Stimulated activated CD4-positive, alpha-beta T cell treated with anti-CD3 and anti-CD28 coated beads, Interleukin-1b, Interleukin-23, amount 100 ng/mL, for 24 hours (primary cell): ENCODE measurements at regions not wholly inside any gene's neighbourhood (a gene's known extent, or its start where the extent isn't known, plus 50 kb on each side); places are given as distances from the start of the nearest gene placed in this dataset.
A peak's percentile ranks its signal among the peaks of the same experiment; 100 is the strongest.

Experiments used
- DNase-seq, 4 experiments: peaks; one replicate each; pipeline ENCODE4 v3.0.0-alpha.2; 2020; ENCODE audit warnings: low read depth in 4 of 4, low spot score in 1 of 4

DNA sequence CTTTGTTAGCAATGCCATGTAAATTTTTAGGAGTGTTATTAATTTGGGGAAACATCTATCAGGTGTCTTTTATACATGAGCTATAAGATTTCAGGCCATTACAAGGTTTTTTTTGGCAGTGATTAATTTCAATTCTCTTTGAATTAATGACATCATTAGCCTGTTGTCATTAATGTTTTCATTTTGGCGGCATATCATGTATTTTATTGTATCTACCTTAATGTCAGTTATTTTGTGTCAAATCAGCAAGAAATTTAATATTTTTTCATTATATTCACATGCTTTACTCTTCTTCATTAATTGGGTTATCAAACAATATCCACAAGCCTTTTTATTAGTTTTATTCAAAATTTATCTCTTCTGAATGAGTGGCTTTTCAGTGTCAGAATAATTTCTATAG lies 153.0 kb upstream of the CAND1 start:
- no peak for DNase-seq

DNA sequence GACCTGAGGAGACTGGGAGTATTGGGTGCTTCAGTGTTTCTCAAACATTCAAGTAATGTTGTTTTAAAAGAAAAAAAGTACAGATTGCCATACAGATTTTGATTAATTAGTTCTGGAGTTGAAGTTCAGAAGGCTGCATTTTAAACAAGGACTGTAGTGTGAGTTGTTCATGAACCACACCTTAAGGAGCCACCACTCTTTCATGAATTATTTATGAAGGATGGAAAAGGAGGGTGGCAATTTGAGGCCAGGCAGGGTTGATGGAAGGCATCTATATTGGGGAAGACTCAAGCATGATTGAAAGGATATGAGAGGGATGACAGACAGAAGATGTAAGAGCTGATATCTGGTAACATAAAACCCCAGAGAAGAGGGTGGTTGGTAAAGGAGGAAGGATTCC lies 146.6 kb upstream of the CAND1 start:
- DNase-seq = no peak

DNA sequence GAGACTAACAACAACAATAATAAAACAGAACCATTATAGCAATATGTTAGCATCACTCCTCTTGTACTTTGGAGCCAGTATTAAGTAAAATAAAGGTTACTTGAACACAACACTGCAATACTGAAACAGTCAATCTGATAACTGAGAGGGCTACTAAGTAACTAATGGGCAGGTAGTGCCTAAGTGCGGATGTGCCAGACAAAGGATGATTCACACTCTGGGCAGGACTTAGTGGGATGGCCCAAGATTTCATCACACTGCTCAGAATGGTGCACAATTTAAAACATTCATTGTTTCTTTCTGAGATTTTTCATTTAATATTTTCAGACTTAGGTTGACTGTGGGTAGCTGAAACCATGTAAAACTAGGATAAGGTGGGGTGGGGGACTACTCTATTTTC lies 131.9 kb upstream of the CAND1 start:
- DNase-seq = no peak

DNA sequence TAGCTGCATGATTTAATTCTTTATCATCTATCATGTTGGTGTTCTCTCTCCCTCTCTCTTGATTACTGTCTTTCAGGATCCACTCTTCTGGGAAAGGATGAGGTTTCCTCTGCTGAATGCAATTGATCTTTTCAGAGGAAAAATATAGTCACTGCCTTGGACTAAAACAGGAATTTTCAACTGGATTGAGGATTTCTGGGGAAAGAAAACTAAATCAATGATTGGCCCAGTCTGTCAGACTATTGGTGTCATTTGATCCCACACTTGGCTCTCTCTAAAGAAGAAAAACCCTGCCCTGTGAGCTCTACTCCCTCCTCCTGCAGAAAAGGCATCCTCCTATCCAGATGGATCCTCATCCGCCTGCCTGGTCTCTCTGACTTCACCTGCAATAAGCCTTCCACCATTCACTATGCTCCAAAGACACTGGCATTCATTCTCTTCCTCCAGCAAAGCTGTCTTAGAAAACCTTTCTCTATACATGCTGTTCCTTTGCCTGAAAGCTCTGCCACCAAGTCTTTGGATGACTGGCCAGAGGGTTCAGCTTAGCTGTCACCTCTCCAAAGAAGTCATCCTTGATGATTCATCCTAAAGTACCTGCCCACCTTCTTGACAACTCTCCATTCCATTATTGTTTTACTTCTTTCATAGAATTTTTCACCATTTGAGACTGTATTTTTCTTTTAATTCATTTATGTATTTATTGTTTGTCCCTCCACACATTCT lies 127.7 kb upstream of the CAND1 start:
- no peak for DNase-seq

DNA sequence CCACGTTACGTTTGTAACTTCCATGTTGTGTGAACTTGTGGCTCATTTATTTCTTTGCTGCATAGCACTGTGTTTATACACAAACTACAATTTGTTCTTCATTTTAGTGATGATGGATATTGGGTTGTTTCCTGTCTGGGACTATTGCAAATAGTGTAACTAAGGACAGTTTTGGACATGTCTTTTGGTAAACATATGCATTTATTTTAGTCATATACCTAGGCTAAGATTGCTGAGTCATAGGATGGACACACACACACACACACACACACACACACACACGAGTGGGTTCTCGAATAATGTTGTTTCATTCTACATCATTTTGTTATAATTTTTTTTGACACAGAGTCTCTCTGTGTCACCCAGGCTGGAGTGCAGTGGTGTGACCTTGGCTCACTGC lies 123.5 kb upstream of the CAND1 start:
- no peak for DNase-seq

DNA sequence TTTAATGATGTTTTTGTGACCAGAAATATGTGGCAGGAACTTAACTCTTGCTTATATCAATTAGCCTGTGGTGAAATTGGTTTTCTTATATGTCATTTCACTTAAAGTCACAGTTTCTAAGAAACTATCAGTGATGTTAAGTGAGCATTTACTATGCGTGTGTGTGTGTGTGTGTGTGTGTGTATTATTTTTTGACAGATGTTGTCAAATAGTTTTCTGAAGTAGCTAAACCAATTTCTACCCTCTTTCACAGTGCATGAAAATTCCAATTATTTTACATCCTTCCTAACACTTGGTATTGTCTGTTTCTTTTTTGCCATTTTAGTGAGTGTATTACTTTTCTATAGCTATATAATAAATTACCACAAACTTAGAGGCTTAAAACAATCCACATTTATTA lies 122.1 kb upstream of the CAND1 start:
- no peak for DNase-seq

DNA sequence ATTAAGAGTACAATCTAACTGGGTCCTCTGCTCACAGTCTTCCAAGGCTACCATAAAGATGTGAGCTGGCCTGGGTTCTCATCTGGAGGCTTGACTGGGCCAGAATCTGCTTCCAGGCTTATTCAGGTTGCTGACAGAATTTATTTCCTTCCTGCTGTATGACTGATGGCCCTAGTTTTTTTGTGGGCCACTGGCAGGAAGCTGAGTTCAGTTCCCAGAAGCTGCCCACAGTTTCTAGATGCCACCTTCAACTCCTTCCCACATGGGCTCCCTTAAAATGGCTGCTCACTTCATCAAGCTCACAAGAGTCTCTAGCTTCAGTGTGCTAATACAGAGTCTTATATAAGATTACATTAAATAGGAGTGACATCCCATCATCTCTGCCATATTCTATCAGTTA lies 121.7 kb upstream of the CAND1 start:
- DNase-seq = no peak

DNA sequence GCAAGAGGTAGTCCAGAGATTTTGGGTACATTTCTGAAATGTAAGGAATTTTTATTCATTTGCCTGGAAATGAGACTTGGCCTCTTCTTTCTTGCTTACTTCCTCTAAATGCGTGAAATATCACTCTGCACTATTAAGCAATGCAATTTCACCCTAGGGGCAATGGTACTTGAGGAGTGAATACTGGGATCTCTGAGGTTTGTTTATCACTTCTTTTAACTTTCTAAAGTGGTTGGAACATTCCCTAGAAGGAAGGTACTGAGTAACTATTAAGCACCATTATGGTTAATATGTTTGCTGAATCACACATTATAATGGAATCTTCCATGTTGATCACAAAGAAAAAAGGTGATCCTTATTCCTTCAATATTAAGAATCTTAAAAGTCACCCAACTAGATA lies 120.9 kb upstream of the CAND1 start:
- DNase-seq = no peak

DNA sequence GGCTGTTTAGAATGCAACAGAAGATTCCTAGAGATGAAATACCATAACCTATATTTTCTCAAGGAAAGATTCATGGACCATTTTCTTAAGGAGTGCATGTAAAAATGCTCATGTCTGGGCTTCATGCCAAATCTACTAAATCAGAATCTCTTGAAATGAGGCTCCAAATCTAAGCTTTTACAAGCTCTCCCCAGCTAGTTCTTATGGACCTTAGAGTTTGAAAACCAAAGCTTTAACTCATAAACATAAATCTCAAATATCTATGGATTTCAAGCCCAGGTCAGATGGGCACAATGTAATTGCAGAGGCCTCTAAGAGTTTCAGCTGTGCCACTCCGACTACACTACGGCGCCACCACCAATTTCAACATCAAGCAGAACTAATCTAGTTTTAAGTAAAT lies 117.3 kb upstream of the CAND1 start:
- DNase-seq = no peak

DNA sequence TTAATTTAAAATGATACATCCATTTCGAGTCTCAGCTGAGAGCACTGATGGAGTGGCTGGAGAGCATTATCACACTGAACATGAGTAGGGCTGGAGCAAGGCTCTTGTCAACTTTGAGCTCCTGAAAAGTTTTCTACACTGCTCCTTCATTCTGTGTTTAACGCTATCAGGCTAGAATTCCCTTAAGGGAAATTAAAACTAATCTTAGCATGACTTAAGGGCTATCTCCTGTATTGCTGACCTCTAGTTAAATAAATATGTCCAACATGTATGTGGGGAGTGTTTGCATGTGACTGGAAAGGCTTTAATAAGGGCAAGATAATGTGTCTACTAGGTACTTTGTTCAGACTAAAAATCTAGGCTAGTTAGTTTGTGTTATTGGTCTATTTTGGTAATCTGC lies 116.7 kb upstream of the CAND1 start:
- no peak for DNase-seq

DNA sequence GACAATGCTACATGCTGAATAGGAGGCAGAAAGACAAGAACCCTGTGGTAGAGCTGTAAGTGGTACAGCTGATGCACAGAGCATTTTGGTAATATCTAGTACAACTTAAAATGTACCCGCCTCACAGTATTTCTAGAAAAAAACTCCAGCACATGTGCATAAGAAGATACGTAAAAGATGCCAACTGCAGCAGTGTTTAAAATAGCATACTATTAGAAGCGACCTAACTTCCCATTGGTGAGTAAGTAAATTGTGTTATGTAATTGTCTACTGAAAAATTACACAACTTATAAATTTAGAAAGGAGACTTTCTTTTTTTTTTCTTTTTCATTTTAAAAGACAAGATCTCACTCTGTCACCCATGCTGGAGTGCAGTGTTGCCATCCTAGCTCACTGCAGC lies 114.3 kb upstream of the CAND1 start:
- DNase-seq = no peak

DNA sequence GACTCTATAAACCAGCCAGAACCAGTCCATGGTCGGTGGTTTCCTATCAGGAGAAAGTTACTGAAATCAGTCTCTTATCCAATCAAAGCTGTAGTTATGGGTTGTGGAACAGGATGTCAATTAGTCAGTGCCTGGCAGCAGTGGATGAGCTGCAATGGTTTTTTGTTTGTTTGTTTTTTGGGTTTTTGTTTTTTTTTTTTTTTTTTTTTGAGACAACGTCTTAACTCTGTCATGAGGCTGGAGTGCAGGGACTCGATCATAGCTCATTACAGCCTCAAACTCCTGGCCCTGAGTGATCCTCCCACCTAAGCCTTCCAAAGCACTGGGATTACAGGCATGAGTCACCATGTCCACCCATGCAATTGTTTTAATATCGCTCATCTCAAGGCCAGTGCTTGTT lies 113.3 kb upstream of the CAND1 start:
- no peak for DNase-seq

DNA sequence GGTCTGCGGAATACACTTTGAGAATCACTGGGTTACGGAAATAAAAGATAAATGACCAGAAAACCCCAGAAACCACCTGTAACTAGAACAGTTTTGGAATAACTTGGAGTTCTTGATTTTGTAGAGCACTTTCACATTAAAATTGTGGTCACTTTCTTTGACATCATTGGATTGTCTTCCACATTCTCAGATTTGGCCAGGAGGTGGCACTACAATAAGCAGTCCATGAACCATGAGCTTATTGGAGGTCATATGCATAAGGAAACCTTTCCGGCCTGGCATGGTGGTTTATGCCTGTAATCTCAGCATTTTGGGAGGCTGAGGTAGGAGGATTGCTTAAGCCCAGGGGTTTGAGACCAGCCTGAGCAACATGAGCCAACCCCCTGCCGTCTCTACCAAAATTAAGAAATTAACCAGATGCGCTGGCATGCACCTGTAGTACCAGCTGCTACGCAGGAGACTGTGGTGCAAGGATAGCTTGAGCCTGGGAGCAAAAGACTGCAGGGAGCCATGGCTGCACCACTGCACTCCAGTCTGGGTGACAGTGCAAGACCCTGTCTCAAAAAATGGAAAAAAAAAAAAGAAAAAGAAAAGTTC lies 107.7 kb upstream of the CAND1 start:
- DNase-seq = peak in 3 of 4 experiments; percentile 4 to 26 (median 6)

DNA sequence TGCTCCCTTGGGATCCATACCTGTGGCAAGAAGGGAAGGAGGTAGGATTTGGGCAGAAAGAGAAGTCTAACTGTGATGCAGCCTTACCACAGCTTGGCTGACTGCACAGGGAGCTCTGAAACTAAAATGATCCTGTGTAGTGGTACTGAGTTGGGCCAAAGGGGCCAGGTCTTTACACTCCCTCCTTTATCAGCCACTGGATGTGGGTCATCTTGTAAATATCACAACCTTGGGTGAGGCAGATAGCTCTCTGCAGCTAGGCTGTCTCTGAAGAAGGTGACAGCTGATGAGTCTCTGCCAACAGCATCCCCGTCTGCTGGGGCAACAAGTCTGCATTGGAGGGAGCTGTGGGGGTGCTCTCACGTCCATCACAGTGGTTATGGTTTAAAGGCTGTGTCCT lies 95.9 kb upstream of the CAND1 start:
- no peak for DNase-seq

DNA sequence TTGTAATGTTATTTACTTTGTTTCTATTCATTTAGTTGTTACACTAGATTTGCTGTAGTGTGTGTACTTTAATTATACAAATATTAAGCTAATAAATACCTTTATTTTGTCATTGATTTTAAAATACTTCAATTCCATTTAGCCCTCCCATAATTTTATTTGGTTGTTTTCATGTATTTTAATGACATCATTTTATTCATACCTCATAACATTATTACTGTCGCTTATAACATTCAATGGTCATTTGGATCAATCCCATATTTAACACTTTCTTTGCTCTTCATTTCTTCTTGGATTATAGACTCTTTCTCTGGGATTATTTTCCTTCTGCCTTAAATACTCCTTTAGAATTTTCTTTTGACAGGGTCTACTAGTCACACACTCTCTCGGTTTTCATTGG lies 86.6 kb upstream of the CAND1 start:
- no peak for DNase-seq

DNA sequence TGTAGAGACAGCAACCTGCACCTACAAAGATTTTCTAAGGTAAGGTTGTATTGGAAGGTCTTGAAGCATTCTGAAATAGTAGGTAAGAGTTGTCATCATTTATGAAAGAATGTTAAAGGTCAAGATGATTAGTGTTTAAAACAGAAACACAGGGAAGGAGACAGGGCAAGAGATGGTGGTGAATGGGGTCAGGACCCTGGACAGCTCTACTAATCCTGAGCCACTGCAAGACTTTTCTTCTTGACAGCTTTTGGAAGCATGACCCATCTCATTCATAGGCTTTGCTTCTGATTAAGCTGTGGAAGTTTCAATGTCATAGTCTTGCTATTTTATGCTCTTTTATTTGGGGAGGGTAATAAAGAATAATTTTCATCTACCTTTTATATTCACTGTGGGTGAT lies 75.5 kb upstream of the CAND1 start:
- DNase-seq = peak in 1 of 4 experiments; percentile 6

DNA sequence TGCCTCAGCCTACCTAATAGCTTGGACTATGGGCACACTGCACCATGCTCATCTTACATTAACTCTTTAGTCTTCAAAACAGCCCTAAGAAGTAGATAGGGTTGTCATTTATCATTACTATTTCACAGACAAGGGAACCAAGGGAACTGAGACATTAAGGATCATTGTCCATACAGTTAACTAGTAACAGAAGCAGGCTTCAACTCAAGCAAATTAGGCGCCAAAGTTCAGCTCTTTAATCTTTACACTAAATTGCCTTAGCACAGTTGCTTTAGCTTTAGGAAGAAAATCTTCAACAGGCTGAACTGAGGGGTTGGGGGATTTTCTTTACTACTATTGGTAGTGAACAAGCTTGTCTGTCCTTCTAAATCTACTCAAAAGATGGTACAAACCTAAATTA lies 68.8 kb upstream of the CAND1 start:
- no peak for DNase-seq

DNA sequence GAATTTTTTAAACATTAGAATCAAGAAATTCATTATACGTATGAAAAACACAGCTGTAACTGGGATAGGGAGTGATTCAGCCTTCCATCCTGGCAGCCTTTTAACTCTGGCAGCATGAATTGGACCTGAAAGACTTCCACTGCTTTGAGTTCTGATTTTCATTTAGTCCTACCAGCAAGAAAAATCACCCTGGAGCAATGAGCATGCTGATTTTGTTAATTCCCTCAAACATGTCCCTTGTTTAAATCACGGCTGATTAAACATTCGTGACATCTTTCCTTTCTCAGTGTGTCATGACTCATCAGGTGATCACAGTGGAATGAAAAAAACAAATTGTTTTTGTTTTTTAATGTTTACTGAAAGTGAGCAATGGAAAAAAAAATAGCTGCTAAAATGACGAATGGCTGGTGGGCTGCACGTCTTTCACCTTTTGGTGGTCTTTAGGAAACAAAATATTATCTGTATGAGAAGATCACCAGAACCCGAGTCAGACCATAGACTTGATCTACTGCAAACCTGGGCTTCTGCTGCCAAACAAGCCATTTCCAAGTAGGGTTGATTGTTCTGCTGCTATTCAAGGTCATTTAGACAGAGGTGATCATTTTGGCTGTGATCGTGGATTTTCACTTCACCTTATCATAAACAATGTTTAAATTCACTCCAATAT lies 67.0 kb upstream of the CAND1 start:
- DNase-seq = no peak

DNA sequence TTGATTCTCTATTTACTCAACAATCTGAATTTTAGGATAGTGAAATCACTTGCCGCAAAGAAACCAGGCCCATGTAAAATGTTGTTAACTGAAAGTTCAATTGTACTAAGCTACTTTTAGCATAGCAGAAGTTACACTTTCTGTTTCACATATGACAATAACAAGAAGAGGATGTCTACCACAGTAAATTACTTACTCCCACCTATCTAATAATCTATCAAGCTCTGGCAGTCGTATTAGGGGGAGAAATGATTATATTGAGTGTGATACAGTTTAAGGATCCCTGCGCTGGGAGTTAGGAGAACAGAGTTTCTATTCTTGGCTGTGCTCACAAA lies 66.5 kb upstream of the CAND1 start:
- DNase-seq = no peak

DNA sequence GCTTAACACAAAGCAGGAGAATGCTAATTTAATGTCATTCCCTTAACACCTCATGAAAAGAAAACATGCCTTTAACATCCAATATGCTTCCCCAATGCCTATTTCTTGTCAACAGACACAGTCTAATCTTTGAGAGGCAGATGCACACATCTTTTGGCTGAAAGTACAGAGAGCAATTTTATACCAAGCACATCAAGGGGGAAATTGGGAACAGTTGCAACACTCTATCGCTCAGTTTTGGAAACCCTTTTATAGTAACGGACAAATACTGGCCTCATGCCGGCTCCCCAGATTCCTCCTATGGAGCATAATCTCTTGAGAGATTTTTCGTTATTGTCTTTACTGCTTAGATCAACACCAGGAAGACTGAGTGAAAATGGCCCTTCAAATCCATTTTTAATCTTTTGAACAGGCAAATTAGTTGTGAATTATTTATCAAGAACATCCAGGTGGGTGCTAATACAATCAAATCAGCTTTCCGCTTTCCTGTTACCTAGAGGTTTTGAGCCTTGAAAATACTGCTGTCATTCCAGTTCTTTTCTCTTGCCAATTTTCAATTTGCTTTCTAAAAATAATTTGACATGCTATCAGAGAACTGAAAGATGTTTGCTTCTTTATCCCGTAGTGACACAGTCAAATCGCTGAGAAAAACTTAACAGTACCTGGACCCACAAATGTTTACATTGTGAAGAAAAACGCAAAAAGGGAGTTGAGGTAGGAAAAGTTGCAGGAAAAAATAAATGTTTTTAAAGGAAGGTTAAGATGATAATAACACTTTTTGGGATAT lies 60.7 kb upstream of the CAND1 start:
- no peak for DNase-seq

DNA sequence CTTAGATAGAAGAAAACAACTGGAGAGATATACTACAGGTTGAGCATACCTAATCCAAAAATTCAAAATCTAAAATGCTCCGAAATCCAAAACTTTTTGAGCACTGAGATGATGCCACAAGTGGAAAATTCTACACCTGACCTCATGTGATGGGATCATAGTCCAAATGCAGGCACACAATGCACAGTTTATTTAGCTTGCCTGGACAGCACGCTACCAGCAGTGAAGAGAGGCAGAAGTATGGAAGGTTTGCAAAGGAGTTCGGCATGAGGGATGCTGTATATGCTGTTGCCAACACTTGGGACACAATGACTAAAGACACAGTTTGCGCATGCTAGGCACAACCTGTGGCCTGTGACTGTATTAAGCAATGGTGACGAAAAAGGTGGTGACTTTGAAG lies 58.1 kb upstream of the CAND1 start:
- DNase-seq = no peak

DNA sequence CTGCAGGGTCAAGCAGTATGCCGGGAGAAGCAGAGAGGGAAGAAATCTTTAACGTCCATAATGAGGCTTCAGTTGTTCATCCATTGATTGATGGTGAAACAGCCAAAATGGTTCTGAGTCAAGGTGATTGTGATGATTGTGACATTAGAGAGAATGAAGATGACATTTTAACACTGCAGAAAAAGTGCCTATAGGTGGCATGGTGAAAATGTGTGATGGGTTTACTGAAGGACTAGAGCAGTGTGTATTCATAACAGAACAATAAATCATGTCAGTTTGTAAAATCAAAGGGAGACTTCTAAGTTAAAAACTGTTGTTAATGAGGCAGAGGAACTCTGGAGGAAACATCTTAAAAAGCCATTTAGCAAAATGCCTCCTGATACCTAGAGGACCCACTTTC lies 57.7 kb upstream of the CAND1 start:
- no peak for DNase-seq
